Activated CD4-positive, CD25-positive, alpha-beta regulatory T cell treated with anti-CD3 and anti-CD28 coated beads, Interleukin-2, amount 50 U/mL, for 16 hours (primary cell): ENCODE measurements at regions not wholly inside any gene's neighbourhood (a gene's known extent, or its start where the extent isn't known, plus 50 kb on each side); places are given as distances from the start of the nearest gene placed in this dataset.
"Not testable (repeated sequence)": the region's sequence is repeated elsewhere in the genome, so short reads cannot be mapped to it uniquely, and the experiment has no call there.

ENCODE experiments used
- DNase-seq: peaks from one replicate; pipeline ENCODE4 v3.0.0-alpha.2; 2020; ENCODE audit warnings: low read depth, low spot score

DNA sequence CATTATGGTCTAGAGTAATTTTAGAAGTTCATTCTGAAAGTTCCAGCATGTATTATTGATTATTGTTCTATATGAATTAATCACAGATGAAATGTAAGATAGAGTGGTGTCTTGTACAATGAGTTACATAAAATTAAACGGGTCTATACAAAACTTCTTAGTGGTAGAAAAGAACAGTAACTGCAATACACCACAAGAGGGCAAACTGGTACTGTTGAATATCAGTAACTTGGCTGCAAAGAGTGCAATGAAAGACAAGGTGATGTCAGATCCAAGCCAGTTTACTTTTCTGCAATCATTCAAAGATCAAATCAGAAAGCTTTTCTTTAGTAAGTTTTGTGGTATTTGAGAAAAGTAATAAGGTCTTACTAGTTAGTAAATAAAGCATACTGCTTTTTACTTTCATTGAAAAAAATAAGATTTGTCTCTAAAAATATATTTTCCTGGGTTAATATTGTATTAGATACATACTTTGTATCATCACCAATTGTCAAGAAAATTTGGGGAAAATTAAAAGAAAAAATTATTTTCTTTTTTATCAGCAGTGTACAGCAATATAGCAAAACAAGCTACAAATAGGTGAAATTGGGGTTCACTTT is 66.4 kb upstream of the BTG3 start:
- DNase-seq = peak; percentile 6

DNA sequence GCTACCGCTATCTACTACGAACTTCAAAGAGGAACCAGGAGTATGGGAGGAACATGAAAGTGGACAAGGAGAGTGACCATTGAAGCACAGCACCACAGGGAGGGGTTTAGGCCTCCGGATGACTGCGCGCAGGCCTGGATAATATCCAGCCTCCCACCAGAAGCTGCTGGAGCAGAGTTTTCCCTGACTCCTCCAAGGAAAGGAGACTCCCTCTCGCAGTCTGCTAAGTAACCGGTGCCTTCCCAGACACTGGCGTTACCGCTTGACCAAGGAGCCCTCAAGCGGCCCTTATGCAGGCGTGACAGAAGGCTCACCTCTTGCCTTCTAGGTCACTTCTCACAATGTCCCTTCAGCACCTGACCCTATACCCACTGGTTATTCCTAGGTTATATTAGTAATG is 64.2 kb upstream of the BTG3 start:
- DNase-seq = not testable (repeated sequence)

DNA sequence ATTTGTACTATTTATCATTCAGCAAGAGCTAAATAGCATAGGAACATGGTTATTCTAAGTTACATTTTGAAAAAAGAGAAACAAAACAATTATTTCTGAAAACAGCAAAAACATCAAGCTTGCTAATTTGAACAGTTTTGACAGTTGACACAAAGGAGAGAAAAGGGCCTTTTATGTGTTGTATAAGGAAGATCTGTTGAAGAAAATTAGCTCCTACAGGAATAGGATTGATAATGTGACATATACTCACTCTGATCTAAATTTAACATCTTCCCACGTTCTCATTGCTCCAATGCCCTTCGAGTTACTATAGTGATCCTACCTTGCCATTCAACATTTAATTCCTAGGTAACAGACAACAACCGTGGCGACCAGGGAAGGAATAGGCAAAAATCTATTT is 61.4 kb upstream of the BTG3 start:
- no peak for DNase-seq

GRCh38 chr21:17673261-17674020 is 60.7 kb upstream of the BTG3 start:
- DNase-seq = no peak

GRCh38 chr21:17671733-17672132 is 59.0 kb upstream of the BTG3 start:
- DNase-seq = no peak

DNA sequence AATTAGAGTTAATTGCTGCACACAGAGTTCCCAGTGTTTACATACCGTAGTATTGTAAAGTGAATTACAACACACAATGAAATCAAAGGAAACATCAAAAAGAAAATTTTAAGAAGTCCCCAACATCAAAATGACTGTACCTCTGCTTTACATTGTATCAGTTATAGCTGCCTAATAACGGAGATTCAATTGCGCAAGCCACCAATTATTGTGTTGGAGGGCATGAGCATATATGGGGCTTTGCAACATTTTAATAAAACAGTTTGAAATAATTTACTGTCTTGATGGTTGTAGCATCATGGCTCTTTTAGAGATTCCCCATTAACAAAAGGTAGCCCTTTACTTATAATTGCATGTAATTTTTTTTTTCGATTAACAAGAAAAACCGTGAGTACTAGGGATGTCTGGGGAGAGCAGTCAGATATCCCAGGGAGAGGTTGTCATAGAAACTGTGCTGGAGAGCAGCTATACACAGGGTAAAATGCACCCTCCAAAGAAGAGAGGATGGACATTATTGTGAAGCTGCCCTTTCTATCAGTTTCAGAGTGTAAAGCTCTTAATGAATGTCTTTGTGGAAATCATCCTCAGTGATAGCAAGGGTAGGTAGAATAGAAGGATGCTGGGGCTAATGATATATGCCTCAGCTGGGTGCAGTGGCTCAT is 55.9 kb upstream of the BTG3 start:
- DNase-seq = no peak

- DNase-seq = no peak
Measured at GRCh38 chr21:17667256-17667655, 54.6 kb upstream of the BTG3 start.
